GM18505 (cell line): ENCODE measurements at regions not wholly inside any gene's neighbourhood (a gene's known extent, or its start where the extent isn't known, plus 50 kb on each side); places are given as distances from the start of the nearest gene placed in this dataset.
A peak's percentile ranks its signal among the peaks of the same experiment; 100 is the strongest.
"Not testable (repeated sequence)": the region's sequence is repeated elsewhere in the genome, so short reads cannot be mapped to it uniquely, and the experiment has no call there.

ENCODE experiments used
- ATAC-seq: cut with Tn5 transposase; IDR thresholded peaks from one replicate; pipeline ENCODE4 v1.9.1; 2021; ENCODE audit not compliant: unreplicated experiment
- POLR2A ChIP-seq: IDR thresholded peaks from 4 replicates; pipeline ENCODE4 v1.6.1; 2011; ENCODE audit warnings: borderline replicate concordance; ENCODE audit not compliant: insufficient read depth, insufficient read length; ENCODE audit errors: extremely low read depth

GRCh38 chr9:2536511-2536910, 85.1 kb upstream of the VLDLR start:
- no peak for ATAC-seq

GRCh38 chr9:2545881-2546490, 75.6 kb upstream of the VLDLR start:
- no peak for ATAC-seq
- no peak for TF ChIP-seq POLR2A

More at GRCh38 chr9:2536511-2536910, 85.1 kb upstream of the VLDLR start:
- TF ChIP-seq POLR2A, result no peak

GRCh38 chr9:2555899-2556600, 65.5 kb upstream of the VLDLR start:
- not testable (repeated sequence) for ATAC-seq

- no peak for TF ChIP-seq POLR2A
- ATAC-seq, result no peak
These were observed 63.9 kb upstream of the VLDLR start for GRCh38 chr9:2557693-2558092.

GRCh38 chr9:2559192-2560152, 62.1 kb upstream of the VLDLR start:
- TF ChIP-seq POLR2A, result no peak
- no peak for ATAC-seq

- TF ChIP-seq POLR2A, result no peak
- no peak for ATAC-seq
These were observed 61.4 kb upstream of the VLDLR start for GRCh38 chr9:2560180-2560579.

- no peak for TF ChIP-seq POLR2A
- ATAC-seq, result no peak
These were observed 55.8 kb upstream of the VLDLR start for GRCh38 chr9:2565676-2566340.

- TF ChIP-seq POLR2A, result no peak
- no peak for ATAC-seq
These were observed 53.7 kb upstream of the VLDLR start for GRCh38 chr9:2567922-2568321.

- no peak for TF ChIP-seq POLR2A
- no peak for ATAC-seq
These were observed 52.9 kb upstream of the VLDLR start for GRCh38 chr9:2568689-2569088.

- no peak for TF ChIP-seq POLR2A
- ATAC-seq, result peak; percentile 96
These were observed 50.7 kb upstream of the VLDLR start for GRCh38 chr9:2570615-2571479.
